Activated CD4-positive, alpha-beta T cell treated with anti-CD3 and anti-CD28 coated beads, Interleukin-2, amount 50 U/mL, for 16 hours (primary cell): ENCODE measurements at regions not wholly inside any gene's neighbourhood (a gene's known extent, or its start where the extent isn't known, plus 50 kb on each side); places are given as distances from the start of the nearest gene placed in this dataset.

Source experiments
- DNase-seq: peaks from one replicate; pipeline ENCODE4 v3.0.0-alpha.2; 2020

DNA sequence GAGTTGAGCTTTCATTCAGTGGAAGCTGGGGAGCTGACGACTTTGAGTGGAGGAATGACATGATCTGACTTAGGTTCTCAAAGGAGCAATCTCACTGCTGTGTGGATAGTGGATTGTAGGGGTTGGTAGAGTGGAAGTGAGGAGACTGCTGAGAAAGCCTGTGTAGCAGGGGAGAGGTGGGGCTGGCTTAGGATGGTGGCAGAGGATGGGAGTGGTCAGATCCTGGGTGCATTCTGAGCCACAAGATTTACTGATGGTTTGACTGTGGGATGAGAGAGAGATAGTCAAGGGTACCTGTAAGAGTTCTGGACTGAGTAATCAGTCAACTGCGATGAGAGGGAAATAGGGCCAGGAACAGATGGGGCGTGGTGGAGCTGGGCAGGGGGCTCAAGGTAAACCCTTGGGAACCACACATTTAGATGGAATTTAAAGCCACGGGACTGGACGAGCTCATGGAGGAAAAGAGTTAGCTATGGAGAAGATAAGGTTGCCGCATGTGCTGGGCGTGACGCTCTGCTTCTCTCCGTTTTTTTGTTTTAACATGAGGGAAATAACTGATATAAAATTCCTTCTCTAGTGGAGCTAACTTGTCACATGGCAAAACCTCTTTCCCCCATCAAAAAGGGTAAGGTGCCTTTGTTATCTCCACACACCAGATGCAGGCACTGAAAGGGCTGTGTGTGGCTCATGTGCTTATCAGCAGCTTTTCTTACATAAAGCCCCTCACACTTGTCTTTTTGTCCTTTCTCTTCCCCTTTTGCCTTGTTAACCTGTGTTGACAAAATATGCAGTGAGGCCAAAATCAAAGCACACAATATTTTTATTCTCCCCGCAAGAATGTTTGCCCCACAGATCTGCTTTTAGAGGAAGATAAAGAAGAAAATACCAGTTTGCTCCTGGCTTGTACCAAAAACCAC, 379.8 kb downstream of the TSN start:
- DNase-seq: no peak

DNA sequence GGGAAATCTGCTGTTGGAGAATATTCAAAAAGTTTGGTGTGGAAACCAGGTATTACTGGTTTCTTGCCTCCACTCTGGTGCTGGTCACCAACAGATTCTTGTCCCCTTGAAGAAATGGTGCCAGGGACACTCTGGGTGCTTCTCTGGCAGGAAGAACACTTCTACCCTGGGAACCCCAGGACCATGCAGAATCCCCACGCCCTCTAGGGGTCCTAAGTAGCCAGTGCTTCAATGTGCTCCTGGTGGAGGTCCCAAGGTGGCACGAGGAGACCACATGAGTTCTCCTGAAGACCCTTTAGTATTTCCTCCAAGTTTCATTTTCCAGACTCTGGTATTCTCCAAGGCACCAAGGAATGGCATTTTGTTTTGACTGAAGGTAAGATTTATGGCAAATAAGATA, 380.6 kb downstream of the TSN start:
- peak; percentile 18 for DNase-seq

DNA sequence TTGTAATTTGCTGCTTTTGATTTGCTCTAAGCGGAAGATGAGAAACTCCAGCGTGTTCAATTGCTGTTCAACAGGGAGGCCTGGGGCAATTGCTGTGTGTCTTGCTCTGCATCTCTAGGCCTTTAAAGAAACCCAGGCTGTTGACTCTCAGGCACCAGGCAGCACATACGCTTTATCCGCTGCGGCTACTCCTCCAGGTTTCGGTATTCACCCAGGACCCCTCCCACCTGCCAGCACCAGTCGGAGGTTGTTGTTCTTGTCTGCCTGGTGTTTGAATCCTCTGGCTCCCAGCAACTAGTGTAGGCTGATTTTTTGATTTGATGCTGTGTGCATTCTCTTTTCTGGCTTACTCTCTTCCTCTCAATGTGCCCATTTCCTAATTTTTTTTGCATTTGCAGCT, 383.1 kb downstream of the TSN start:
- no peak for DNase-seq

DNA sequence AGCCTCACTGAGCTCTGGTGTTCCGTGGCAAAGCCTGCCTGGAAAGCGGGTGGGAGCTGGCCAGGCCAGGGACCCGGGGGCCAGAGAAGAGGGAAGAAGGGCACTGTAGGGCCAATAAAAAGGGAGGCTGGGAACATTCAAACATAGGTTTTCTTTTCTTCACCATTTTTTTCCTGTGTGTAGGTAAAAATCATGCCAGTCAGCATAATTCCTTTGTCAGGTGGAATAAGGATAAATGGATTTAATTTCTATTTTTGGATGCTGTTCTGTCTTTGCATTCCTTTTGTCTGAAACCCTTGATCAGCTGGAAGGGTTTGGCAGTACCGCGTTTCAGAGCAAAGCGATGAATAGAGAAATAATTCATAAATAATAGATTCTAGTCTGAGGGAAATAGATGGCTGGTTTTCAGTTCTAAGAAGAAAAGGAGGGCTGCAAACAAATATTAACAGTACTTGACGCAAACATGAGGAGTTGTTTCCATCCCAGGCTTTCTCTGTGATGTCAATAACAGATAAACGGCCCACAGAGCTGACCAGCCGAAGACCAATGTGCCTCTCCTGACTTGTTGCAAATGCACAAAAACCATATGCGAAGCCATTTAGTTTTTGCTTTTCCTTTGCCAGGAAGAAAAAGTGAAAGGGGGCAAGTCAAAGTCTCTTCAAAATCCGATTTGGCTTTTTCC, 384.4 kb downstream of the TSN start:
- DNase-seq: no peak

DNA sequence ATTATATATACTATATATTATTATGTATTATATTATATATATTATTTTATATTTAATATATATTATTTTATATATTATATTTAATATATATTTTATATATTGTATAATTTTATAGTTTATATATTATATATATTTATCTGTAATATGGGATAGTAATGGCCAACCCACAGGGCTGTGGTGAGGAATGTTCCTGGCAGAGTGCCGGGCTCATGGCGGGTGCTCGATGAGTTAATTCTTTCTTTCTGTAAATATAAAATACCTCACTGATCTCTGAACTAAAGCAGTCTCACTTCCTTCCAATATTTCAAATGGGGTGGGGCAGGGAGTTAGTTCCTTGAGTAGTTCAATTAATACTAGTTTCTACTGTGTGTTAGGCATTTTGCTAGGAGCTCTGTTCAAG, 389.4 kb downstream of the TSN start:
- DNase-seq: no peak

DNA sequence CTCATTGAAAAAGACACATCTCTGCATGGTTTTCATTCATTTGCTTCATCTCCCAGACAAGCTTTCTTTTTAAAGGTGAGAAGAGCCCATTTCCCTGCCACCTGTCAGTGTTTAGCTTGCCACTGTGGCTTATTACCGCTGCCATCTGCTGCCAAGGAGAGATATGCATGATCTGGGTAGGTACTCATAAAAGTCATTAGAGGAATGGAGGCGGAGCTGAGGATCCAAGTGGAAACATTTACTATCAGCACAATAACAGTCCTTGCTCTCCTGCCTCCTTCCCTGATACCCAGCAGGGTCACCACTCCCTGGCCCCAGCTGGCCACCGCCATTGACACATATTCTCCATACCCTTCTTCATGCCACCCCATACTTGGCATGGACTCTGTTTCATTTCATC, 390.4 kb downstream of the TSN start:
- no peak for DNase-seq

DNA sequence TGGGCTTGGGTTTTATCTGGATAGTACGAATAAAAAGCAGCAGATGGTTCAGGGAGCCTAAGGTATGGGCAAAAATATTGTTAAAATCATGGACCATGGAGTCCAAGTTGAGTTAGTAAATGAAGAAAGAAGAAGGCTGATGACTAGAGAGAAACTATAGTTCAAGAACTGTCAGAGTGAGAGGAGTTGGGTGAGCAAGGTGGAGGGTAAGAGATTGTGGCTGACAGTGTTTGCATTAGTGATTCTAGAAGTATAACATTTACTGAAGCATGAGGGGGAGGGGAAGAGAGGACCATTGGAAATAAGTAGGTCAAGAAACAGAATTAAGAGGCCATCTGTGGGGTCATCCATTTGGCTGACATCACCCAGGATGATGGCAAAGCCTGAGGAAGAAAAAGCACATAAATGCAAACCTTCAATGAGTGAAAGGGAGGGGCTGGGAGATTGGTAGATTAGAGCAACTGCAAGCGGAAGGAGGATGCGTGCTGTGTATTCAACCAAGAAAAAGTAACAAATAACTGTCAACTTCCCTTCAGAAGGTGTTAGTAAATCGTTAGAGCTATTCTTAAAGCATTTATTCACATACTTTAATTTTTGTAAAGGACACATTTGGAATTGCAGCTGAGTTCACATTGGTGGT, 392.8 kb downstream of the TSN start:
- no peak for DNase-seq

DNA sequence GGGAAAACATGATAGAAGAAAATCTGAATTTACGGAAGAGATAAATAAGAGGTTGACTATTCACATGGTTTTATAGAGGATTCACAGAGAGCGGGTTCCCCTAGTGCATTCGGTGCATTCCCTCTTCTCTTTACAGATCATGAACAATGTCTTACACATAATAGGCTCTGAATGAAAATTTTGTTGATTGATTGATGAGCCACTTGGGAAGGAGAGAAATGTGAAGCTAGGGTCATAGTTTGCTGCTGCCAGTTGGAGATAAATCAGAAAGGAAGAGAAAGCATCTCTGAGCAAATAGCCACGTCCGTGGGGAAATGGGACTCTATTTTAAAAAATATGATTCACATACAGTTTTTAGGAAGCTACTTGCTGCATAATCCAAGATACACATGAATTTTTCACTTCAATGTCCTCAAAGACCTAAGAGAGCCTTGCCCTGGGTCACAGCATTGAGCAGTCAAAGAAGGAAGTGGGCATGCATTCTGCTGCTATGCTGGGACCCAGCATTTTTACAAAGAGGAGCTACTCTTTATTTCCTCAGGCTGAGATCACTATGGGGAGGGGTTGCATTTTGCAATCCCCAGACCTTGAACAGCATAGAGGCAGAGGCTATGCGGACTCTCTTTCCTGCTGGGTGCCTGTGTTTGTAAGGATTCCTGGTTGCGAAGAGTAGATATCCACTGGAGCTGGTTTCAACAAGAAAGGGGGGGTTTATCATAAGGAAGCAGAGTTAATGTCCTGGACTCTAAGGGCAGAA, 395.3 kb downstream of the TSN start:
- no peak for DNase-seq

DNA sequence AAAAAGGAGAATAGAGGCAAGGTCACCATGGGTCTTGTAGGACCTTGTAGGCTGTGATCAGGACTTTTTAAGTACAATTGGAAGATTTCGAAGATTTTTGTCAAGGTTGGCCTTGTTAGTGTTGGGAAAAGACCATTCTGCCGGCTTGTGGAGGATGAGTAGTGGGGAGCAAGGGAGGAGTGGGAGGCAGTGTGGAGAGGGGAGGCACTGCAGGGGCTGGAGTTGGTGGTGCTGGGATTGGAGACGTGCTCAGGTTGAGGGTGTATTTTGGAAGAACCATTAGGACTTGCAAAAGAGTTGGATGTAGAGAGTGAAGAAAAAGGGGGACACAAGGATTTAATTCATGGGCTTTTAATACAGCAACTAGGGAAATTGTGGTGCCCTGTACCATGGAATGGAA, 397.1 kb downstream of the TSN start:
- DNase-seq: no peak

DNA sequence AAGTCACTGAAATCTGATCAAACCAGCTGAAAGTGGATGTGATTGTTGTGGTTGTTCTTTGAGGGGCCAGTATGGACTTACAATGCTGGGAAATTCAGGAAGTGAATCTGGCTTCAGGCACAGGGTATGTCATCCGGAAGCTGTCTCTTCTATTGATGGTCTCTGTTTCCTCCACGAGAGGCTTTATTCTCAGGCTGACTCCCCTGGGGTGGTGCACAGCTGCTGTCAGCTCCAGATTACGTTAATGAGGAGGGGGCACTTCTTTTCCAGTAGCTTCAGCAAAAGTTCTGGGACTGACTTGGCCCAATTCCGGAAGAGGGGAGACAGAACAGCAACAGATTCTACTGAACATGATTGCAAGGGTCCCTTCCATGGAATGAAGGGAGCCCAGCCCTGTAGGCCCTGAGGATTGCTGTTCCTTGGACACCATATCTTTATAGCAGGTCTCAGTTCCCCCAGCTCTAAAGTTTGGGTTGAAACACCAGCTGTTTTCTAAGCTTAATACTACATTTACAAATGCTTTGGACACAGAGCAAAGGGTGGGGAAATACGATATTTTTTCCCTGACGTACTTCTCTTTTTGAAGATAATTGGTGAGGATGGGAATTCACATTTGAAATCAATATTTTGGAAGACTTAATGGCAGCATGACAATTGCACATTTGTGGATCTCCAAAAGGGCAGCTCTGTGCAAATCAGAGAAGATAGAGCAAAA, 400.9 kb downstream of the TSN start:
- DNase-seq: no peak

DNA sequence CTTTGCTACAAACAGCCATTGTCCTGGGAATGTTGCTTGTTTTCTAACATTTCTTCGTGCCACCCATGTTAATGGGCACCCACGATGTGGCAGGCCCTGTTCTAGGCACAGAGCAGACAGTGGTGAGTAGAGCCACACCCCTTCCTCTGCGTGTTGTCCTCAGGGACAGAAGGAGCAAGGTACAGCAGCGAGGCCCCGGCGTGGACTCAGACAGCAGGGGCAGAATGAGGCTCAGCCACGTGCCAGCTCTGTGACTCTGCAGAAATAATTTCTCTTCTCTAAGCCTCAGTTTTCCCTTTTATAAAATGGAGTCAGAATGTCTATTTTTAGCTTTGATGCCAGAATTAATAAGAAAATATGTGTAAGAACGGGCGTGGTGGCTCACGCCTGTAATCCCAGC, 401.7 kb downstream of the TSN start:
- no peak for DNase-seq

DNA sequence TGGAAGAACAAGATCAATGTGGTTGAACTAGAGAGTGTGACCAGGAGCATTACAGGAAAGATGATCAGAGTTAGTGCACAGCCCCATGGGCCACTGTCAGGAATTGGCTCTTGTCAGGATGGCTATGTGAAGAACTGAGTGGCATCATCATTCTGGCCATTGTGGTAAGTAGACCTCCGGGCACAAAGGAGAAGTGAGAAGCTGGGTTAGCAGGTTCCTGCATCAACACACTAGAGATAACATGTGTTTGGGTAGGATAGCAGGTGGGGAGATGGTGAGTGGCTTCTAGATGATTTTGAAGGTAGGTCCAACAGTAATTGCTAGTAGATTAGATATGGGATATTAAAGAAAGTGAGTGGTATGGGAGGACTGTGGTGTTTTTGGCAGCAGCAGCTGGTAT, 408.2 kb downstream of the TSN start:
- DNase-seq: no peak

DNA sequence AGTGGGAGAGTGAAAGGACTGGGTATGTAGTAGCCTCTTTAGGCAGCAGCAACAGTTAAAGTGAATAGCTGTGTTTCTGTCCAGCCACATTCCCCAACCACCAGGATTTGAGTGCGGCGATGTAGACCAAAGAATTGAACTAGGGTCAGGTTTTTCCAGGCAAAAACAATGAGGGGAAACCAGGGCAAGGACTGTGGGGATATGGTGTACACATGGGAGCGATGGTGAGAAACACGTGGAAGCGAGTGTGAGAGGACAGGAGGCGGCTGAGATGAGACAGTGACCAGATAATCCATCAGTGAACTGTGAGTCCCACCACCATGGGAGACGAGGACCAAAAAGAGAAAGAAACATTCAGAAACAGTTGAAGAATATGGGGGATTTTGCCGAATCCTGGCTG, 409.5 kb downstream of the TSN start:
- DNase-seq: no peak

DNA sequence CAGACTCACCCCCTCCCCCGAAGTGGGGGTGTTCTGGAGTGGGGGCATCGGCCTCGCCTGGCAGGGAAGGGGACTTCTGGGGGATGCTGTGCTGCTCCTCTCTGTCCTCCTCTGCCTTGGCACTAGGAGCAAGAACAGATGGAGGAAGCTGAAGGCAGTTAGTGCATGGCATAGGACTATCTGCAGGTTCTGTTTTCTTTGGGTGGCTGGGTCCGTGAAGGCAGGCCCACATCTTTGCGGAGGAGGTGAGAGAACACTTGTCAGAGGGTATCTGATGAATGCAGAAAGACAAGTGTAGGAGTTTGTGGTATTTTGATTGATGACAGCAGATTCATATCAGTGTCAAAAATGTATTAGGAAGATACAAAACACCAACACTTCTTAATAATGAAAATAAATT, 411.4 kb downstream of the TSN start:
- no peak for DNase-seq

DNA sequence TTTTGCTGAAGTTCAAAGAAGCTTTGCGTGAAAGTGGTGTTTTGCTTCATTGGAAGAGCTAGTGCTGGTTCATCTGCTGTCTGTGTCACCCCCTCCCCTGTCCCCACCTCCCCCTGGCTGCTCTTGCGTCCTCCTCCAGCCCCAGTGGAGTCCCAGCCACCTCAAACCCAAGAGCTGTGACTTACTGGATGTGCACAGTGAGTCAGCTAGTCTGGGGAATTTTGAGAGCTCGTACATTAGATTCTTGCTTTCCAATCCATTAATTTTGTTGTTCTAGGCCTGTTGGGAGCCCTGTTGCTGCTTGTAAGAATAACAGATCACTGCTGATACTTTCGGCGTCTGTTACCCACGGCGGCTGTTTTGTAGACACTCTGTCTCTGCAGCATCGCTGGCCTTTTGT, 412.1 kb downstream of the TSN start:
- no peak for DNase-seq

DNA sequence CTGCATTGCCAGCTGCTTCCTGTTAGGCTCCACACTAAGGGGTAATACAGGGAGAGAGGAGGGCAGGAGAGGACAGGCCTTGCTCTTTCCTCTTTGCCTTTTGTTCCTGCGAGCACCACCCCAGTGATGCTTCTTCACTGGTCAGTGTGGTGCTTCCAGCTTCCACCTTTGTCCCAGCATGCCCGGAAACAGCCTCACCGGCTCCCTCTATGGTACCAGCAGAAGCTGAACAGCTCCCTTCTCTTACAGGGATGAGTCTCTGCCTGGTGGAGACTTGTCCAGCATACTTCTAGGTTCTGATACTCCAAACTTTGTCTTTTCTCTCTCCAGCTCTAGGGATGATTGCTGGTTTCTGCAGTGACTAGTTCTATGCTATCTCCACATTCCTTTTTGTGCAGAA, 413.3 kb downstream of the TSN start:
- DNase-seq: no peak

DNA sequence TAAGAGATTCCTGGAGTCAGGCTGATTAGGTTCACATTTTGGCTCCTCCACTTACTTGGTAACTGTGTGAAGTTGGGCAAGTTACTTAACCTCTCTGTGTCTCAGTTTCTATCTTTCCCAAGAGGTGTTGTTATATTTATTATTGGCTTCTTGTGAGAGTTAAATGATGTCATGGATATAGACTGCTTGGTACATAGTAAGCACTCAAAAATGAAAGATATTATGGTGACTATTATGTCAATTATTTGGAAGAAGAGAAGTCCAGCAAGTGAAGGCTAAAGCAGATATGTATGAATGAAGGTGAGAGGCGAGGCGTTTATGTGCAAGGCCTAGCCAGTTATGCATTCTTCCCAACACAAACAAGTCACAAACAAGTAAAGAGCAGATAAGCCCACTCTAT, 417.4 kb downstream of the TSN start:
- DNase-seq: no peak

DNA sequence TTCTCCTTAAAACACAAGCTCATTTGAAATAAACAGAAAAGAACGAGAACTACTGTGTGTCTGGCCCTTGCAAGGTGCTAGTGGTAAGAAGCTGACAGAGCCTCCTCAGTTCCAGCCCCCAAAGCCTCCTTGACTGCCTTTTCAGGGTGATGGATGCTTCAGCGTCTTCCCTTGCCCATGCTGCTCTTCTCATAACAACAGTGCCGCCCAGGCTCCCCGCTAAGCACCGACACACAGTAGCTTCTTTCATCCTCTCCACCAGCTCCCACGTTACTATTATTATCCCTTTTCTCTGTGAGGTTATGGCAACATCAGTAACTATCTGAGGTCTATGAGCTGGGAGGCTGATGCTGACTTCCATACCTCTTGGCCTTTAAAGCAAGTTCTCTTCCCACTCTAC, 418.6 kb downstream of the TSN start:
- DNase-seq: no peak

DNA sequence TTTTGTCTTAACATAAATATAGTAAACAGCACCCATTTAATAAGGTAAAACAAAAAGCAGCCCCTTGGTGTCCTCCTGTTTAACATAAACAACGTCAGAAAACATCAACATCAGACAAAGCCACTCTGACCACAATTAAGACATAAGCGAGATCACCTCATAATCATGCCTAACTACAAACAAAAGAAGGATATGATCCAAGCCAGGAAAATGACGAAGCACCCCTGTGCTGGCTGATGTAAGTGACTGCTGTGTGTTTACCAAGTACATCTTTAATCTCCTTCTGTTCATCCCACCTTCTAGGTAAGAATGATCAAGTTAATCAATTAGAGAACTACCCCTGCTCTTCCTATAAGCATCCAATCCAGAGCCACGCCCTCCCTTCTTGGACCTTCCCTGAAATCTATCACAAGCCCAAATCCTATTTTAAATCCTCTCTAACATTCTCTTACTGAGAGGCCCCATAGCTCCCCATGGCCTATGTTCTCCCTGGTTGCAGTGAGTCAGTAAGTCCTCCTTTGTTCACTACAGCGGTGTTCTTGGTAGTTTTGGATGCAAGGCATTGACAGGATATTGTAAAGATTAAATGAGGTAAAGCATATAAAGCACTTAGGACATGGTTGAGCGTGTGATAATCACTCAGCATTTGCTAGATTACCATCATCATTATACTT, 424.2 kb downstream of the TSN start:
- no peak for DNase-seq

DNA sequence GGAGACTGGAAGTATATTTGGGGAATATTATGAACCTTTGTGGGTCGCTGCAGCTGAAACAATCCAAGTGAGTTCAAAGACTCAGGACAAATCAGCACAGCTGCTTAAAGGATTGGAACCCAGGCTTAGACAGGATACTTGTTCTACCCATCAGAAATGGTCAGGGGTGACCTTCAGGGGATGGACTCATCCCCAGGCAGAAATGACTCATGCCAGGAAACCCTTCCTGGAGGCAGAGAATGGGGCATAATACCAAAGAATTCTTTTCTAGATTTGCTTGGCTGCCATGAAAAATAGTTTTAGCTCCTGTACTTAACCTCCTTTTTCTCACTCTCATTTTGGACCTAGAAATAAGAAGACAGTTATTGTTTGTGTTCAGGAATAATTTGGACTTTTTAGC, 425.5 kb downstream of the TSN start:
- no peak for DNase-seq

DNA sequence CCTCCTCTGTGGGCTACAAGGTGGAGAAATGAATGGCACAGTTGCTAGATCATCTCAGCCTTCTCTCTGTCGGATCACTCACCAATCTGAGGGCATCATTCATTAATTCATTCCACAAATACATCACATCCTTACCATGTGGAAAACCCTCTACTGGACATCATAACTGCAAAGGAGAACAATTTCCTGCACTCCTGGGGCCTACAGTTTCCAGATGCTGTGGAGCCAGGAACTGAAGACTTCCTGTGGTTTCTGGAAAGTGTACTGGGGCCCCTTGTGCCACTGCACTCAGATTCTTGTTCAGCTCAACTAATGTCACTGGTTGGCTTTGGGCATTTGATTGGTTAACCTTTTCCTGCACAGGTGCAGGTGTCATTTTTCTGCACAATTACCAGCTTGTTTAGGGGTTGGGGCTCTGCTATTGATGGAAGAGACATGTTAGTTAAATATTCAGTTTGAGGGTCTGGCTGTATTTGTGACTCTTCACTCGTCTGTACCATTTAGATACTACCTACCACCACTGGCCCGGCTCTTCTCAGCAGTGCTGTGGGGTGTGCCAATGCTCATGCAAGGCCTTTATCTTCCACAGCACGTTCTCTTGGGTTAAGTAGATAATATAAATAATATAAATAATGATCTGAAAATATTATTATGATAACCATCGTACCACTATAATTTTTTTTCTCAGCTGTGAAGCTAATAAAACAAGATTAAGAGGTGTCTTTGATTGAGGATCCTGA, 427.3 kb downstream of the TSN start:
- no peak for DNase-seq
